IMR-90 (cell line): ENCODE measurements at regions not wholly inside any gene's neighbourhood (a gene's known extent, or its start where the extent isn't known, plus 50 kb on each side); places are given as distances from the start of the nearest gene placed in this dataset.

Source experiments
- ATAC-seq: fragments of 200-7000 bp; cut with Tn5 transposase; 2 replicates; pipeline ENCODE4 v1.9.1; 2020; ENCODE audit warnings: low read depth, mild to moderate bottlenecking, moderate library complexity
- BruUV-seq: library from RNA; stranded (reverse); fragments of 400-500 nt; replicated peaks from 2 replicates; lab custom pipeline; 2021; lab: Mats Ljungman, UMichigan
- CTCF ChIA-PET: fragments of 300-600 bp; formaldehyde crosslinking; extraction: SDS; loops from one replicate; lab custom pipeline; 2021; ENCODE audit warnings: antibody characterized with exemption; lab: Yijun Ruan, JAX
- POLR2A ChIA-PET: fragments of 300-600 bp; sonication (Branson Sonifier 250); formaldehyde crosslinking; loops from one replicate; lab custom pipeline; 2022; ENCODE audit warnings: antibody characterized with exemption; ENCODE audit not compliant: unreplicated experiment; lab: Charles Lee
- DNase-seq: peaks from one replicate; pipeline ENCODE4 v3.0.0; 2013
- H2AFZ ChIP-seq: replicated peaks from 2 replicates; pipeline ENCODE3; 2013; ENCODE audit warnings: low read length, mild to moderate bottlenecking; ENCODE audit not compliant: poor library complexity
- H2AK5ac ChIP-seq: 2 replicates; pipeline ENCODE4 v1.6.1; 2013; ENCODE audit warnings: low read depth, low read length, inconsistent platforms
- H2AK9ac ChIP-seq: replicated peaks from 2 replicates; pipeline ENCODE3; 2013; ENCODE audit warnings: mild to moderate bottlenecking, low read depth, low read length, moderate library complexity; ENCODE audit not compliant: poor library complexity
- H2BK120ac ChIP-seq: 2 replicates; pipeline ENCODE4 v1.6.1; 2013; ENCODE audit warnings: low read depth, low read length, inconsistent platforms
- H2BK15ac ChIP-seq: 3 replicates; pipeline ENCODE4 v1.6.1; 2013; ENCODE audit warnings: low read depth, low read length, inconsistent platforms
- H2BK20ac ChIP-seq: 2 replicates; pipeline ENCODE4 v1.6.1; 2013; ENCODE audit warnings: low read depth, mild to moderate bottlenecking, inconsistent platforms, low read length, moderate library complexity
- H2BK5ac ChIP-seq: 2 replicates; pipeline ENCODE4 v1.6.1; 2013; ENCODE audit warnings: mild to moderate bottlenecking, low read depth, low read length, inconsistent platforms; ENCODE audit not compliant: poor library complexity, severe bottlenecking
- H3K14ac ChIP-seq: replicated peaks from 2 replicates; pipeline ENCODE4 v1.6.1; 2013; ENCODE audit warnings: low read depth, low read length, inconsistent platforms
- H3K18ac ChIP-seq: 2 replicates; pipeline ENCODE4 v1.6.1; 2013; ENCODE audit warnings: low read depth, low read length, control low read depth
- H3K23ac ChIP-seq: 2 replicates; pipeline ENCODE4 v1.6.1; 2013; ENCODE audit warnings: low read depth, low read length, inconsistent platforms
- H3K27ac ChIP-seq: 2 replicates; pipeline ENCODE4 v1.5.1; 2013; ENCODE audit warnings: mild to moderate bottlenecking, control low read depth, low read length; ENCODE audit not compliant: insufficient read depth
- H3K27me3 ChIP-seq: 2 replicates; pipeline ENCODE4 v1.6.1; 2013; ENCODE audit warnings: low read length; ENCODE audit not compliant: control insufficient read depth, insufficient read depth
- H3K36me3 ChIP-seq: 2 replicates; pipeline ENCODE4 v1.6.1; 2013; ENCODE audit warnings: low read length, mixed read lengths; ENCODE audit not compliant: control insufficient read depth, insufficient read depth
- H3K4ac ChIP-seq: 2 replicates; pipeline ENCODE4 v1.6.1; 2013; ENCODE audit warnings: low read depth, low read length, inconsistent platforms
- H3K4me1 ChIP-seq: 2 replicates; pipeline ENCODE4 v1.6.1; 2013; ENCODE audit warnings: low read length, mixed read lengths; ENCODE audit not compliant: control insufficient read depth, insufficient read depth
- H3K4me2 ChIP-seq: 2 replicates; pipeline ENCODE4 v1.6.1; 2013; ENCODE audit warnings: low read depth, mild to moderate bottlenecking, control low read depth, low read length, moderate library complexity
- H3K4me3 ChIP-seq: 2 replicates; pipeline ENCODE4 v1.5.1; 2013; ENCODE audit warnings: low read depth, mild to moderate bottlenecking, control low read depth, low read length, moderate library complexity; ENCODE audit not compliant: insufficient read depth
- H3K56ac ChIP-seq: 2 replicates; pipeline ENCODE4 v1.6.1; 2013; ENCODE audit warnings: low read length, inconsistent platforms; ENCODE audit not compliant: insufficient read depth; ENCODE audit errors: extremely low read depth
- H3K79me1 ChIP-seq, 2 experiments: 2 replicates each; pipeline ENCODE4 v1.6.1; 2013; ENCODE audit warnings: low read length in 2 of 2, inconsistent platforms in 1 of 2, low read depth in 1 of 2
- H3K9ac ChIP-seq: 2 replicates; pipeline ENCODE4 v1.6.1; 2013; ENCODE audit warnings: low read depth, low read length, control low read depth
- H3K9me1 ChIP-seq: 2 replicates; pipeline ENCODE4 v1.6.1; 2013; ENCODE audit warnings: low read length, inconsistent platforms; ENCODE audit not compliant: insufficient read depth
- H3K9me3 ChIP-seq: 2 replicates; pipeline ENCODE4 v1.6.1; 2013; ENCODE audit warnings: low read length; ENCODE audit not compliant: control insufficient read depth, insufficient read depth
- H4K20me1 ChIP-seq: 2 replicates; pipeline ENCODE4 v1.6.1; 2013; ENCODE audit warnings: low read length, inconsistent platforms; ENCODE audit not compliant: insufficient read depth
- H4K5ac ChIP-seq: 2 replicates; pipeline ENCODE4 v1.6.1; 2013; ENCODE audit warnings: mild to moderate bottlenecking, low read depth, low read length, control low read depth
- H4K8ac ChIP-seq, 2 experiments: 2 replicates each; pipeline ENCODE4 v1.6.1; 2013; ENCODE audit warnings: low read depth in 2 of 2, low read length in 2 of 2, control low read depth in 1 of 2, inconsistent platforms in 1 of 2
- H4K91ac ChIP-seq: 2 replicates; pipeline ENCODE4 v1.6.1; 2013; ENCODE audit warnings: low read depth, low read length, inconsistent platforms; ENCODE audit not compliant: insufficient read depth
- CHD1 ChIP-seq: IDR thresholded peaks from 2 replicates; pipeline ENCODE4 v1.6.1; 2012; ENCODE audit warnings: low read depth, low read length, improper control_type of control experiment
- FOS ChIP-seq: fragments of 150-350 bp; IDR thresholded peaks from 2 replicates; pipeline ENCODE4 v1.6.1; 2016; ENCODE audit warnings: low read depth, low read length
- MAZ ChIP-seq: IDR thresholded peaks from 2 replicates; pipeline ENCODE4 v1.6.1; 2012; ENCODE audit warnings: low read depth, mild to moderate bottlenecking, low read length, improper control_type of control experiment, moderate library complexity, borderline replicate concordance
- MXI1 ChIP-seq: IDR thresholded peaks from 2 replicates; pipeline ENCODE4 v1.6.1; 2012; ENCODE audit warnings: low read depth, mild to moderate bottlenecking, low read length, moderate library complexity, borderline replicate concordance
- NFE2L2 ChIP-seq: fragments of 150-350 bp; IDR thresholded peaks from 2 replicates; pipeline ENCODE4 v1.6.1; 2016; ENCODE audit warnings: low read depth, mild to moderate bottlenecking, low read length
- RAD21 ChIP-seq: IDR thresholded peaks from 2 replicates; pipeline ENCODE4 v1.6.1; 2012; ENCODE audit warnings: low read length, improper control_type of control experiment
- RCOR1 ChIP-seq: IDR thresholded peaks from 2 replicates; pipeline ENCODE4 v1.6.1; 2012; ENCODE audit warnings: mild to moderate bottlenecking, low read length, improper control_type of control experiment; ENCODE audit not compliant: insufficient replicate concordance
- RFX5 ChIP-seq: IDR thresholded peaks from 2 replicates; pipeline ENCODE4 v1.8.0; 2012; ENCODE audit warnings: low read depth, mild to moderate bottlenecking, low read length, moderate library complexity
- WGBS, 2 experiments: methylation state at CpG; one replicate each; pipeline versions ENCODE4 v1.1.5 to v1.1.7; 2013; ENCODE audit warnings: missing lambda C conversion rate in 2 of 2; ENCODE audit not compliant: insufficient read length in 1 of 2; ENCODE audit errors: extremely low coverage in 2 of 2; 5-methylcytosine and 5-hydroxymethylcytosine counted together
- dilution Hi-C: fragments of 300-500 bp; cut with HindIII; formaldehyde crosslinking; loops from one replicate; pipeline ENCODE4 v1.14.3; 2018; ENCODE audit warnings: low sequenced_read_pairs; ENCODE audit not compliant: unreplicated experiment
- in situ Hi-C: fragments of 300-500 bp; cut with MboI; formaldehyde crosslinking; loops from 3 replicates; pipeline ENCODE4 v1.14.3; 2019; ENCODE audit warnings: low sequenced_read_pairs, inconsistent platforms, mixed read lengths
- intact Hi-C: fragments of 100-400 bp; cut with micrococcal nuclease; formaldehyde crosslinking; loops from 2 replicates; pipeline ENCODE4 v1.10.0; 2022
- TF ChIP-seq, protein P1 (sequence below): conservative IDR thresholded peaks from 2 replicates; pipeline ENCODE4 v1.5.1; 2012; ENCODE audit warnings: mild to moderate bottlenecking, low read depth, low read length, improper control_type of control experiment
- TF ChIP-seq, protein P2 (sequence below): fragments of 150-350 bp; IDR thresholded peaks from 2 replicates; pipeline ENCODE4 v1.6.1; 2016; ENCODE audit warnings: low read depth, mild to moderate bottlenecking, low read length, moderate library complexity, borderline replicate concordance
- TF ChIP-seq, protein P3 (sequence below): fragments of 150-350 bp; IDR thresholded peaks from 2 replicates; pipeline ENCODE4 v1.6.1; 2017; ENCODE audit warnings: mild to moderate bottlenecking, antibody characterized with exemption, low read length, low read depth

DNA sequence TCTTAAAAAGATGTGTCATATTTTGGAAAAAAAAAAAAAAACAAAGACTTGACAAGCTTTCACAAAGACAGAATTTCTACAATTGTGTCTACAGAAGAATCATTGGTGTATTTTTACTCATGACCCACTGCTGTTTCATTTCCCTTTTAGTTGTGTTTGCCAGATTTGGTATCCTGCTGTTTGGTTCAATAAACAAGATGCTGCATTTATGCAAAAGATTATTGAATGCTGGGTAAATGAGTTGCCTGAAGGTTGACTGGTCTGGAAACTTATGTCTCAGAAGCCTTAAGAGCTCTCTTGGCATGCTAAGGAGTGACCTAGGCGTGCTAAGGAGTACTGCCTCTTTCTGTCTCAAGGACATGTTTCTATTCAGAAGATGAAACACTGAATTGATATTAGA lies 64.9 kb upstream of the NPY2R start:
- Histone ChIP-seq H3K27me3 (no peaks in the 10 kb centered on the region), H3K4me1 (no peaks in the 10 kb centered on the region), H2BK5ac (no peak overlapping the region), H4K91ac (no peak overlapping the region), H3K14ac (no peak overlapping the region), H3K4me3 (no peak overlapping the region), H2AK5ac (no peak overlapping the region), H3K27ac (no peak overlapping the region), H3K36me3 (no peaks in the 10 kb centered on the region), H3K9me3 (no peaks in the 10 kb centered on the region), H4K5ac (no peak overlapping the region), H2BK120ac (no peak overlapping the region), H3K79me1 (no peaks in the 10 kb centered on the region), H3K56ac (no peak overlapping the region), H3K9me1 (no peaks in the 10 kb centered on the region), H4K20me1 (no peaks in the 10 kb centered on the region), H4K8ac (no peak overlapping the region), H3K4me2 (no peak overlapping the region), H3K23ac (no peak overlapping the region), H2AFZ (no peak overlapping the region), H3K4ac (no peak overlapping the region), H2AK9ac (no peak overlapping the region), H3K18ac (no peak overlapping the region), H2BK20ac (no peak overlapping the region), H3K9ac (no peak overlapping the region), H2BK15ac (no peak overlapping the region)
- no CpG with 5 or more reads among the region's 1 CpG for WGBS, 2 experiments
- in situ Hi-C loops: no loop called here
- ATAC-seq (no peak), DNase-seq (no peak)
- CTCF ChIA-PET: no interaction called here
- no TSS peak for BruUV-seq
- POLR2A ChIA-PET: no interaction called here
- TF ChIP-seq RFX5: no peak
- TF ChIP-seq, protein P1, sequence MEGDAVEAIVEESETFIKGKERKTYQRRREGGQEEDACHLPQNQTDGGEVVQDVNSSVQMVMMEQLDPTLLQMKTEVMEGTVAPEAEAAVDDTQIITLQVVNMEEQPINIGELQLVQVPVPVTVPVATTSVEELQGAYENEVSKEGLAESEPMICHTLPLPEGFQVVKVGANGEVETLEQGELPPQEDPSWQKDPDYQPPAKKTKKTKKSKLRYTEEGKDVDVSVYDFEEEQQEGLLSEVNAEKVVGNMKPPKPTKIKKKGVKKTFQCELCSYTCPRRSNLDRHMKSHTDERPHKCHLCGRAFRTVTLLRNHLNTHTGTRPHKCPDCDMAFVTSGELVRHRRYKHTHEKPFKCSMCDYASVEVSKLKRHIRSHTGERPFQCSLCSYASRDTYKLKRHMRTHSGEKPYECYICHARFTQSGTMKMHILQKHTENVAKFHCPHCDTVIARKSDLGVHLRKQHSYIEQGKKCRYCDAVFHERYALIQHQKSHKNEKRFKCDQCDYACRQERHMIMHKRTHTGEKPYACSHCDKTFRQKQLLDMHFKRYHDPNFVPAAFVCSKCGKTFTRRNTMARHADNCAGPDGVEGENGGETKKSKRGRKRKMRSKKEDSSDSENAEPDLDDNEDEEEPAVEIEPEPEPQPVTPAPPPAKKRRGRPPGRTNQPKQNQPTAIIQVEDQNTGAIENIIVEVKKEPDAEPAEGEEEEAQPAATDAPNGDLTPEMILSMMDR: no peak
- no peak for TF ChIP-seq NFE2L2
- TF ChIP-seq FOS: no peak
- TF ChIP-seq CHD1: no peak
- TF ChIP-seq MAZ: no peak
- TF ChIP-seq RCOR1: no peak
- TF ChIP-seq, protein P2, sequence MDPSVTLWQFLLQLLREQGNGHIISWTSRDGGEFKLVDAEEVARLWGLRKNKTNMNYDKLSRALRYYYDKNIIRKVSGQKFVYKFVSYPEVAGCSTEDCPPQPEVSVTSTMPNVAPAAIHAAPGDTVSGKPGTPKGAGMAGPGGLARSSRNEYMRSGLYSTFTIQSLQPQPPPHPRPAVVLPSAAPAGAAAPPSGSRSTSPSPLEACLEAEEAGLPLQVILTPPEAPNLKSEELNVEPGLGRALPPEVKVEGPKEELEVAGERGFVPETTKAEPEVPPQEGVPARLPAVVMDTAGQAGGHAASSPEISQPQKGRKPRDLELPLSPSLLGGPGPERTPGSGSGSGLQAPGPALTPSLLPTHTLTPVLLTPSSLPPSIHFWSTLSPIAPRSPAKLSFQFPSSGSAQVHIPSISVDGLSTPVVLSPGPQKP: no peak
- TF ChIP-seq MXI1: no peak
- TF ChIP-seq, protein P3, sequence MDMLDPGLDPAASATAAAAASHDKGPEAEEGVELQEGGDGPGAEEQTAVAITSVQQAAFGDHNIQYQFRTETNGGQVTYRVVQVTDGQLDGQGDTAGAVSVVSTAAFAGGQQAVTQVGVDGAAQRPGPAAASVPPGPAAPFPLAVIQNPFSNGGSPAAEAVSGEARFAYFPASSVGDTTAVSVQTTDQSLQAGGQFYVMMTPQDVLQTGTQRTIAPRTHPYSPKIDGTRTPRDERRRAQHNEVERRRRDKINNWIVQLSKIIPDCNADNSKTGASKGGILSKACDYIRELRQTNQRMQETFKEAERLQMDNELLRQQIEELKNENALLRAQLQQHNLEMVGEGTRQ: no peak
- no peak for TF ChIP-seq RAD21
- intact Hi-C loops: no loop called here
- dilution Hi-C loops: no loop called here
